Activated CD8-positive, alpha-beta memory T cell treated with anti-CD3 and anti-CD28 coated beads for 1 hour (primary cell): ENCODE measurements at regions not wholly inside any gene's neighbourhood (a gene's known extent, or its start where the extent isn't known, plus 50 kb on each side); places are given as distances from the start of the nearest gene placed in this dataset.

Experiments
- DNase-seq, 2 donors: peaks; one replicate each; pipeline ENCODE4 v3.0.0-alpha.2; 2020; ENCODE audit warnings: low read depth in 1 of 2; ENCODE audit errors: extremely low read depth in 1 of 2

GRCh38 chr3:150306083-150306482 is 102.0 kb upstream of the TSC22D2 start:
- DNase-seq: no peak

DNA sequence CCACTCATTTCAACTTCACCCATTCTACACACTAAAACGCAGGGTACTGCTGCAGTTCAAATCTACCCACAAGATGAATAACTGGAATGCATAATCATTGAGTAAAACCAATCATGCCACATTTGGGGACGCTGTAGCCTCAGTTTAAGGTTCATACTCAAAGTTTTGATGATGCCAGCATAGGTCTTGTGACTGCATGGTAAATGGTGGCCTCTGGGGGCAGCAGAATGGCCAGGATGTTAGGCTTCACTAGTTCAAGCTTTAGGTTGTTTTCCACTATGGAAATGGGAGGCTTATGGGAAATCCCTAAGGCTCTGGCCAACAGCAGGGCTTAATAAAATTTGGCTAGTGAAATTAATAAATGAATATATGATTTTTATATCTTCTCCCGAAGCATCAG is 104.3 kb upstream of the TSC22D2 start:
- DNase-seq: no peak

DNA sequence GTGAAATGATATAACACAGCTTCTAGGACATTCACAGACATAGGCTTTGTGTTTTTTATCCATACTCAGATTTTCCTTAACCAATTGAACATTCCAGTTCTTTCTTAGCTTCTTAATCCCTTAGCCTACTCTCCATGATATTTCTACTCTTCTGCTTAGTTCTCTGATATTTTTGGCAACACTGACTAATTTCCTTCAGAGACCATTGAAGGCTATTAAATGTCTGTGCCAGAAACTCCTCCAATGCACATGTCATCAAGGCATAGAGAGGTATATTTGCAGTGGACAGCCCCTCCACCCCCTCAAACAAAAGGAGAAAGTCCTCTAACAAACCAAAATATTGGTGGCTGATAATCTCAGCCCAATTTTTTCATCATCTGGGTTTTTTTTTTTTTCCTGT is 105.9 kb upstream of the TSC22D2 start:
- no peak for DNase-seq

- DNase-seq: no peak
Observed at GRCh38 chr3:150300852-150301517, 107.1 kb upstream of the TSC22D2 start.

- DNase-seq: no peak
Observed at GRCh38 chr3:150300388-150300787, 107.7 kb upstream of the TSC22D2 start.

- no peak for DNase-seq
Observed at GRCh38 chr3:150299201-150299600, 108.9 kb upstream of the TSC22D2 start.

DNA sequence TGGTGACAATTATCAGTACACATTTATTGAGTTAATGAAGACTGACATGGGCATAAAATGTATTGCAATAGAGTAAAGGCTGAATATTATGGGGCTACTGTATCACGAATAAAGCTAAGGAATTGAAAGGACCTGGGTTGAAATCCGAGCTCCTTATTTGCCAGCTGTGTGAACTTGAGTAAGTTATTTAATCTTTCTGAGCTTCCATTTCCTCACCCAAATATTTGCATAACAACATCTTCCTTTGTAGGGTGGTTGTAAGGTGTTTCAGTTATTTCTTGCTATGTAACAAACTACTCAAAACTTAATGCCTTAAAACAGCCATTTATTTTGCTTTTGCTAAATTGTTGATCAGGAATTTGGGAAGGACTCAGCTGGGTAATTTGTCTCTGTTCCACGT is 111.1 kb upstream of the TSC22D2 start:
- DNase-seq: no peak

GRCh38 chr3:150296123-150296735 is 111.9 kb upstream of the TSC22D2 start:
- DNase-seq: no peak

DNA sequence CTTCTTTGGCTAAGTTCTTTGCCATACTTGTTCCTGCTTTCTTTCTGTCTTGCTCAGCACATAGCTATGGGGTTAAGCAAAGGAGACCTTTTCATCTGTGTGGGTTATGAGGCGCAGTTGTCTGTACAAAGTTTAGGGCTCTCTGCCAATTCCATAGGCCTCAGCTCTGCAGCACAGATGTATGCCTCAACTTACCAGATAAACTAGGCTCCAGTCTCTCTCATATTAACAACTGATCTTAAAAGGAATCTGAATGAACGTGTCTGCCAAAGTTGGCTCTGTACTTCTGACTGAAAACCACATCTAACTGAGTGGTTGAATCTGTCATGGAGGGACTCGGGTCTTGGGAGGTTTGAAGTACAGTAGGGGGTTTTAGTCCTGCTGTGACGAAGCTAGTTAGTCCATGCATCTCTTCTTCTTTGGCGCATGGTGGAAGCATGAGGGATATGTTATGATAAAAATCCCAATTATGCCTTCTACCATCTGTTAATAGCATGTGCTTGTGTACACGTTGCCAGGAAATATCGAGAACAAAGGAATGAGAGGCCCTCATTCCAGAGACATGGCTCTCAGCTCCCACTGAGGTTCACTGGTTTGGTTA is 114.6 kb upstream of the TSC22D2 start:
- DNase-seq: no peak

GRCh38 chr3:150292891-150293290 is 115.2 kb upstream of the TSC22D2 start:
- DNase-seq: no peak

DNA sequence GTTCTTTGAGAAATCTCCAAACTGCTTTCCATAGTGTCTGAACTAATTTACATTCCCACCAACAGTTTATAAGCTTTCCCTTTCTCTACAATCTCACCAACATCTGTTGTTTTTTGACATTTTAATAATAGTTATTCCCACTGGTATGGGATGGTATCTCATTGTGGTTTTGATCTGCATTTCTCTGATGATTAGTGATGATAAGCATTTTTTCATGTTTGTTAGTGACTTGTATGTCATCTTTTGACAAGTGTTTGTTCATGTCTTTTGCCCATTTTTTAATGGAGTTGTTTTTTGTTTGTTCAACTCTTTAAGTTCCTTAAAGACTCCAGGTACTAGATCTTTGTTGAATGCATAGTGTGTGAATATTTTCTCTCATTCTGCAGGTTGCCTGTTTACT is 116.6 kb upstream of the TSC22D2 start:
- no peak for DNase-seq

DNA sequence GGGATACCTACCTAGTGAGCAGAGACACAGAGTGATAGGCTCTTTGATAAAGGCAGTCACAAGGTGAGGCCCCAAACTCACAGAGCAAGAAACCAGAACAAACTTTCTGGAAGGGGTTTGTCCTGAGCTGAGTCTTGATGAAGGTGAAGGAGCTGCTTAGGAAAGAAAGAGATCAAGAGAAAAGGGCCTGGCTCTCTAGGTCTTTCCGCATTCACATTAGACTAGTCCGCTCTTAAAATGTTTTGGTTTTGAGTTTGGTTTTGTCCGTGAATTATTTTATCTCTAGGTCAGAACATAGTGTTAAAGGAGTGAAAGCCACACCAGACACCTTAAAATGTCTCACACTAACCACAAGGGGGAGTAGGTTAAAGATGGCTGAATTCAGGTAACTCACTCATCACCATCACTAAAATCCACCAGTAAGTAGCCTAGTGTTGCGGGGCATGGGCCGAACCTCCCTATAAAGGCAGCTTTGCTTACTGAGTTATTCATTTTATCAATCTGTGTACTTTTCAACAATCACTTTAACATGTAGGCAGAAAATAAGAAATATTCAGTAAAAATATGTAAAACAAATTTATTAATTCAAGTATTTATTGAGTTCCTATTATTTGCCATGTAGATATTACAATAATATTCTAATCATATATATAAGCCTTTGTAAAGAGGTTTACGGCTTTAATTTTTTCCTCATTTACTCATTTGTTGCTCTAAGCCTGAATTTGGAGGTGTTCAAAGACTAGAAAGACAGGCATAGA is 121.5 kb upstream of the TSC22D2 start:
- DNase-seq: no peak

DNA sequence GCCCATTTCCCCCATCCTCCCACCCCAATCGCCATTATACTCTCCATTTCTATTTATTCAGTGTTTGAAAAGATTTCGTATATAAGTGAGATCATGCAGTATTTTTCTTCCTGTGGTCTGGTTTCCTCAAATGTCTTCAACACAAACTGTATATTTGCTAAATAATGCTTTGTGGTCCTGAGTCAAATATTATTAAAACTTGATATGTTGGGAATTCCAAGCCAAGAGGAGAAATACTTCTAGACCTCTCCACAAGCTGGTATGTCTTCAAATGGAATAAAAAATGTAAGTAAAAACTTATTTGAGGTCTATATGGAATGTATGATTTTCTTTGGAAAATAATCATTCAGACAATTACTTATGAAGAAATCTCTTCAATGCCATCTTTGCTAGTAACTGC is 122.5 kb upstream of the TSC22D2 start:
- no peak for DNase-seq

DNA sequence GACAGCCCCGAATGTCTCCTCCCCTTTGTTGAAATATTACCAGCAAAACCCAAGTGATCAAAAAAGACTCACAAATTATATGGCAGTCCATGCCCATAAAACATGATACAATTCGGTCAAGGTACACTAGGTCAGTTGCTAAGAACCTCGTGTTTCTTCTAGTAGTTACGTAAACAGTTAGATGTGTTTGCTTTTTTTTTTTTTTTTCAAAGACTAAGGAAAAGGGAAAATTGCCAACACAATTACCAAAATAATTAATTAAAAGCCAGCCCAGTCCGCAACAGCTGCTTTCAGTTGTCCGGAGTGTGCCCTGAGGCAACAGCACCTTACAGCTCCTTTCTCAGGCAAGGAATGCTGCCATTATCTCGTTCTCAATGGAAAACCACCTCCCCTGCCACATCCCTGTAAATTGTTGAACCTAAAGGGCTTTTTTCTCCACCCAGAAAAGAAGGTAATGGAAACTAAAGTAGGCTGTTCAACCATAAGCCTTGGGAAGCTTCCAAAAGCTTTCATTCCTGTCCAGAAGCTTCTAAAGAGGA is 129.2 kb upstream of the TSC22D2 start:
- no peak for DNase-seq

DNA sequence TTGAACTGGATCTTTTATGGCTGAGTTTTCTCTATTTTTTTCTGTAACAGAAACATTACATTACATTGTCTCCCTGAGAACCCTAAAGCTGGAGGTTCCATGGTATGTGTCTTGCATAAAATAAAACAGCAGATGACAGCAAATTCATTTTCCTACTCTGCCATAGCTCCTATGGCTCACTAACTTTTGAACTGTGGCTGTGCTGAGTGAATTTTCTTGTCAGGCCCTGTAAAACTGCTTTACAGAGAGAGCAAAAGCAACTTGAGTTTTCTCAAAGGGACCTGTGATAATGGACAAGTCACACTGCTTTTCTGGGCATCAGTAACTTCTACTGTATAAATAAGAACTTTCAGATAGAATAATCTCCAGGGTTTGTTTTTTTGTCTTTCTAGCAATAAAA is 129.9 kb upstream of the TSC22D2 start:
- no peak for DNase-seq

DNA sequence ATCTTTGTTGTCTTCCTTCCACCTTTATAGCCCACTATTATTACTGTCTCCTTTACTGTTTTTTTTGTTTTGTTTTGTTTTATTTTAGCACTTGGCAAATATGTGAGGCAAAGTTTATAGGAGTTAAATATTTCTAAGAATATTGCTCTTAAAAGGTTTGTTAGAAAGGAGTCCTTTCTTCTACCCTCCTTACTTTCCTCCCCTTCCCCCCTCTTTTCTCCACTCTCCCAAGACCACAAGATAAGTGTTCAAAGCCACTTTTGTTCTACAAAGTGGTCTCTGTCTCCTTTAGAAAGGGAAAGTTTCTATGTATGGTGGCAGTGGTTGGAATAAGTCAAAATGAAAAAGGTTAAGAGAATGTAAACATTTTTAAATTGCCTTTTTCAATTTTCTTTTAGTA is 130.7 kb upstream of the TSC22D2 start:
- DNase-seq: no peak

GRCh38 chr3:150275941-150276340 is 132.2 kb upstream of the TSC22D2 start:
- no peak for DNase-seq

DNA sequence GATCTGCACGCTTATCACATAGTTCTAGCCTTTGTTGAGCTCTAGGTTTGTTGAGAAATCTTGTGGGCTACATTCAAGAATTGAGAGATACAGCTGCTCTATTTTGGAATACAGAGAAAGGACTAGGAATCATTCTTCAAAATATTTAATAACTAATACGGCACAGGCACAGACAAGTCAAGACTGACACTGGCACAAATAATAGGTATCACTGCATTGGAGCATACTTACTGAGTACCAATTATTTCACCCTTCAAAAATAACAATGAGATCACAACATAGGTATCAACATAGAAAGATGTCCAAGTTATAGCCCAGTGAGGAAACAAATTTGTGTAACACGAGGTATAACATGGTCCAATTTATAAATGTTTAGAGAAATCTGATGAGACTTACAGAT is 133.7 kb upstream of the TSC22D2 start:
- DNase-seq: no peak

- no peak for DNase-seq
Observed at GRCh38 chr3:150273396-150273795, 134.7 kb upstream of the TSC22D2 start.

GRCh38 chr3:150271591-150271960 is 136.5 kb upstream of the TSC22D2 start:
- DNase-seq: no peak

DNA sequence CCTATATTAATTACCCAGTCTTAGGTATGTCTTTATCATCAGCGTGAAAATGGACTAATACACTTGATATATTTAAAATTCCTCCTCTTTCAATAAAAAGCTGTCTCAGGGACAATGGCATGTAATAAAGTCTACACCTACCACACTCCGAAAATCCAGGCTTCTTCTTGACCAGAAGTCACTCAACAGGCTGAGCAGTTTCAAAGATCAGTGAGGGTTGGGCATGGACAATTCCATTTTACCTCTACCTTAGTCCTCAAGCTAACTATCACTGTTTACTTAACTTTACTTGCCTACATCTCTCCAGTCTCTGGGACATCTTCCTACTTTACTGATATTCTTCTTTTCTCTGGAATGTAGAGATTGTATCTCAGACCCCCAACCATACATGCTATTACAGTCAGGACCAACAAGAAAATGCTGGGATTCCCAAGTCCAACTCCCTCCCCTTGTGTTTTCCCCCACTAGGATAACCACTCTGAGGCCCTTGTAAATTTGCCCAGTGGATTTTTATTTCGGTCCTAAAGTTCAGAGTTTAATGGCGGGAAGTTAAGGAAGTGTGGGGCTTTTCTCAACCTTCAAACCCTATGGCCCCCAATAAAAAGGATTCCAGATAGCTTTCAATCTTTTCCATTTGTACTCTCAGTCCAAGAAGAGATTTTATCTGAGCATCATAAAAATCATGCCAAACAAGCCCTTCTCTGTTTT is 137.1 kb upstream of the TSC22D2 start:
- no peak for DNase-seq
